DMS79 treated with DMSO at 0.1 percent for 48 hours (cell line): ENCODE measurements at regions not wholly inside any gene's neighbourhood (a gene's known extent, or its start where the extent isn't known, plus 50 kb on each side); places are given as distances from the start of the nearest gene placed in this dataset.
"Not testable (repeated sequence)": the region's sequence is repeated elsewhere in the genome, so short reads cannot be mapped to it uniquely, and the experiment has no call there.

Source experiments
- DNase-seq: peaks from one replicate; lab custom pipeline; 2025; lab: John Stamatoyannopoulos, UW

DNA sequence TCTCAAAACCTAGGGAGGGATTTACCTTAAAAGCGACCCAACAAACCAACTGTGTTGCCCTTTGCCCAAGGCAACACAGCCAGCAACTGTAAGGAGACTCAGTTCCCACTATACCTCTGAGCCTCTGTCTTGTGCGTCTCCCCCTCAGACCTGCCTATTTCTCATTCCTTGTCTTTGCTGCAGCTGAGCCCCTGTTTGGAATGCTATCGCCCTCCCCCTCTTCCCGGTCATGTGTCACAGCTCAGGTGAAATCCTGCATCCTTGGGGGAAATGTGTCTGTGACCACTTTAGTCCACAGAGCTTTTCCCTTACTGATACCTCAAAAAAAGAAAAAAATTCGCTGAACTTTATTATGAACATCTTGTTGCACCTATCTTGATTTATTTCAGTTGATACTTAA lies 52.0 kb upstream of the LRIG1 start:
- DNase-seq, result no peak

- no peak for DNase-seq
These were observed 52.8 kb upstream of the LRIG1 start for GRCh38 chr3:66553441-66554113.

DNA sequence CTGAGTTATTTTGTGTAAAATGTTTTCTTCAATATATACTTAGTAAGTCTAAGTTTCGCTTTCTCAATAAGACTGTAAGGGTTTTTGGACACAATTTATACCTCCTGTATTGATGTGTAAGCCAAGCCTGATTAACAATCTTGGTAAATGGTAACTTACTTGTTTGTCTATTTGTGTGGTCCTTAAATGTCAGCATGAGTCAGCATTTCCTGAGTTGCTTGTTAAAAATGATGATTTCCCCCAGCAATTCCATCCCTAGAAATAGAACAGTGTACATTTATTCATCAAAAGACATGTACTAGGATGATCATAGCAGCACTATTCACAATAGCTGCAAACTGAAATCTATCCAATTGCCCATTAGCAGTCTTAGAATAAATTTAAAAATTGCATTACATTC lies 53.4 kb upstream of the LRIG1 start:
- no peak for DNase-seq

DNA sequence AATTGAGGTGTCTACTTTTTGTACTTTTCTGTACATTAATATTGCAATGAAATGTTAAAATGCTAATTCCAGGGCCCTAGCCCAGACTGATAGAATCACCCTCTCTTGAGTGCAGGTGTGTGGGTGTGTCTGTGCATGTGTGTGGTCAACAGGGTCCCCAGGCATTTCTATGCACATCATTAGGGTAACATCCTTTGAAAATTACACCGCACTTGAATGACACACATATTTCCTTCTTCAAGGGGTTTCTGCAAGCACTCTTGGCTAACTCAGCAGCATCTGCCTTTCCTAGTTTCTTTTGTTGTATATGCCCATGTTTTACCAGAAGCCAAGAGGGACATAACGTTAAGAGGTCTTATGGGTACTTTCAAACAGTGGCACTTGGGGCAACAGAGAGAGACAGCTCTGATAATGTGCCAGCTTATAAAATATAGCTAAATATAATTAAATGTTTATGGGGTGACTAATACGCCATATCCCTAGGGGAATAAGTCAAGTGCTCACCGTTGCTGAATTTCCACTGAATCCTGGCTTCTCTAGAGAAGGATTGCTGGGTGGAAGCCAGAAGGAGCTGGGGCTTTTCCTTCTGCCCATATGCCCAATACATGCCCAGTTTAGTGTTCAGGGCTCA lies 54.5 kb upstream of the LRIG1 start:
- DNase-seq, result peak; percentile 62

DNA sequence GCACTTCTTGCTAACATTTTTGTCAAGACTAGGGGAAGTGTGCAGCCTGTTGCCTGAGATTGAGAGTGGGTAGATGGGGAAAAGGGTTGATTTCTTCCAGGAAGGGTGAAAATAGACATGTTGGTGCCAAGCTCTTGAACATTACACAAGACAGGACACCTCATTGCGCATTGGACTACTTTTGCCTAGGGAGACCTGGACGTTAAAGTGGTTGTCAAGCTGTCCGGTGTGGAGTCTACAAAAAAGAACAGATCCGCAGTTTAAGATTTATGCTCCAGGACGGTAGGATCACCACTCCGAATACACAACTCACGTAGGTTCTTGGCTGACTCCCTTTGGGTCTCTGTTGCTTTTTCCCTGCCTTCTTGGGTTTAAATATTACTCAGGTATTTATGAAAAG lies 56.3 kb upstream of the LRIG1 start:
- no peak for DNase-seq

DNA sequence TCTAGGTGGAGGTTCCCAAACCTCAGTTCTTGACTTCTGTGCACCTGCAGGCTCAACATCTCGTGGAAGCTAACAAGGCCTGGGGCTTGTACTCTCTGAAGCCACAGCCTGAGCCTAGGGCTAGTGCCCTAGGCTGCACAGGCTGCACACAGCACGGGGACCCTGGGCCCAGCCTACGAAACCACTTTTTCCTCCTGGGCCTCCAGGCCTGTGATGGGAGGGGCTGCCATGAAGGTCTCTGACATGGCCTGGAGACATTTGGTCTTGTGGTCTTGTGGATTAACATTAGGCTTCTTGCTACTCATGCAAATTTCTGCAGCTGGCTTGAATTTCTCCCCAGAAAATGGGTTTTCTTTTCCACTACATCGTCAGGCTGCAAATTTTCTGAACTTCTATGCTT lies 59.1 kb upstream of the LRIG1 start:
- not testable (repeated sequence) for DNase-seq

DNA sequence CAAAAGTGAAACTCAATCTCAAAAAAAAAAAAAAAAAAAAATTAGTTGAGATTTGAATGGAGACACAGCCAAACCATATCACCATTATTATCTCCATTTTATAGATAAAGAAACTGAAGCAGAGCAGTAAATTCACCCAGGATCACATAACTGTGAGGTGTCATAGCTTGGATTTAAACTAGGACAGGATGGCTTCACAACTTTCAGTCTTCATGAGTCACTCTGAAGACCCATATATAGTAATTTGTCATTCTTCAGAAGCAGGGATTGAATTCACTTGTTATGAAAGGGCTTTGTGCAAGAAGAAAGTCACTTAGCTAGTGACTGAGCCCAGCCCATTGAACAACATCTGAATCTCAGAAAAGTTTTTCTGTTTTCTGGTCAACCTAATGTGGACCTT lies 60.5 kb upstream of the LRIG1 start:
- DNase-seq, result no peak

- no peak for DNase-seq
These were observed 64.5 kb upstream of the LRIG1 start for GRCh38 chr3:66565301-66565700.

DNA sequence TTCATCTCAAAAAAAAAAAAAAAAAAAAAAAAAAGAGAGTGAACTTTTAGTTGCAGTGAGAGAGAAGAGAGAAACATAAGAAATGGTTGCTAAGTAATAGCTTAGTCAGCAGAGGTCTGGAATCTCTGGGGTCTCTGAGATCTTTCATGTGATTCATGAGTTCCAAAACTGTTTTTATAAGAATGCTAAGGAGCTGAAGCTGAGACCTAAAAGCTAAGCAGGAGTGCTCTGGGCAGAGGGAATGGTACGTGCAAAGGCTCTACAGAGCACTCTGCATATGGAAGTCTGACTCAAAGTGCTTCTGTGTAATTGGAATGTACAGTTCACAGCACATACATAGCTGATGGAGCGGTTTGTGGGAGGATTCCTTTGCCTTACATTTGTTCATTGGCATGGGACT lies 66.3 kb upstream of the LRIG1 start:
- no peak for DNase-seq

GRCh38 chr3:66572090-66572675 lies 71.4 kb upstream of the LRIG1 start:
- DNase-seq, result no peak

GRCh38 chr3:66572938-66573710 lies 72.3 kb upstream of the LRIG1 start:
- peak; percentile 9 for DNase-seq

DNA sequence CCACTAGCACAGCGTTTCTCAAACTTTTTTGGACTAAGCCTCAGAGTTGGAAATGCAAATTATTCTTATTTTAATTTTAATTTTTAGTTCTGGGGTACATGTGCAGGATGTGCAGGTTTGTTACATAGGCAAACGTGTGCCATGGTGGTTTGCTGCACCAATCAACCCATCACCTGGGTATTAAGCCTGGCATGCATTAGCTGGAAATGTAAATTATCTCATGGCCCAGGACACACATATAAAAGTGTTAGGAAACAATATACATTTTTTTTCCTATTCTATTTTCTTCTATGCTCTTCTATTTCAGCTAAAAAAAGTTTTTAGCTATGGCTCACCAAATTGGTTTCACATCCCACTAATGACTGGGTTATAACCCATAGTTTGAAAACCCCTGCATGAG lies 73.3 kb upstream of the LRIG1 start:
- no peak for DNase-seq

- peak; percentile 59 for DNase-seq
These were observed 76.8 kb upstream of the LRIG1 start for GRCh38 chr3:66577426-66578203.

- no peak for DNase-seq
These were observed 80.4 kb upstream of the LRIG1 start for GRCh38 chr3:66581256-66581655.

DNA sequence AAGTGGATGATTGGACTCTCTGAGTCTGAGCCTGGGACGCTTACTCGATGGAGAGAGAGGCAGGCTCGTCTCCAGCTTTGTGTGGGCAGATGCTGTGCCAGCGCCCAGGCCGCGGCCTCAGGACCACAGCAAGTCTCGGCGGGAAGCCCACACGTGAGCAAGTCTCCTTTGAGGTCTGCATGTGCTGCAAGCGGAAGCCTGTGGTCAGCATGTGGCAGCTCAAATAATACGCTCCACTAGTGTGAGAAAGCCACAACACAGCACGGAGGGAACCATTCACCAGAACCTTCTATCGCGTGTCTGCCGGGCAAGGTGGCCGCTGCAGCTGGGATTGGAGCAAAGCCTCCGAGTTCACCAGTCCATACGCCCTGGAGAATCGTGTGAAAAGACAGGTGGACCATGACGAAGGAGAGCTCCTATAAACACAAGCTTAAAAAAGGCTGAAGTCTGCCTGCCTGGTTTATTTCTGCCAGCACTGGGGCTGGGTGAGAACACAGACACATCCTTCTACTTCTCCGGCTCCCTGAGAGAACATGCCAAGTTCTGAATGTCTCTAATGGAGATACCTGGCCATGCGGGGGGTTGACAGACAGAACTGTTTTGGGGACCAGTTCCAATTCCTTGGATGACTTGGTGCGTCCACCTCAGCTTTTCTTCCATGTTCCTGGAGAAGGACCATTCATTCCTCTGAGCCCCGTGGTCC lies 82.0 kb upstream of the LRIG1 start:
- DNase-seq, result no peak

GRCh38 chr3:66583424-66584040 lies 82.7 kb upstream of the LRIG1 start:
- no peak for DNase-seq

DNA sequence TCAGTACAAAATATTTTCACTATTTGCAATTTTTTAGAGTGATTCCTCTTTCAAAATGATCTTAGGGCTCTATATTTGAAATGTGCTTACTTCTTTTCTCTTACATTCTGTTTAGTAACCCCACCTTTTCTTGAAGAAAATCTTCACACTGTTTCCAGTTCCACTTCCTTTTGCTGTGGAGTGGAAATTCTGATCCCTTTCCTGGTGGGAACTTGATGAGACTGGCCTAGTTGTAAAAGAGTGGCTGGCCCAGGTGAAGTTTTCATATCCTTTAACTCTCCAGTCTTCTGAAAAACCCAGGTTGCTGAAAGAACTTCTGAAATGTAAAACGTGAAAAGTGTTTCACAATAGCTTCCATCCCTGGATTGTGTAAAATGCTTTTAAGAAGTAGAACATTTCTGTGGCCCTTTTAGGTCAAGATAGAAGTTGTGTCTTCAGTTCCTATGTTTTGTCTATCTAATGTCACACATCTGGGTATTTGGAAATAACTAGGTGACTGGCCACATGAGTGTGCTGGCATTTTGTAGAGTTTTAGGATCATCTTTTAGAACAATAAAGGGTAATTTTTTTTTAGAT lies 84.8 kb upstream of the LRIG1 start:
- no peak for DNase-seq

GRCh38 chr3:66586853-66587252 lies 86.0 kb upstream of the LRIG1 start:
- DNase-seq, result no peak

DNA sequence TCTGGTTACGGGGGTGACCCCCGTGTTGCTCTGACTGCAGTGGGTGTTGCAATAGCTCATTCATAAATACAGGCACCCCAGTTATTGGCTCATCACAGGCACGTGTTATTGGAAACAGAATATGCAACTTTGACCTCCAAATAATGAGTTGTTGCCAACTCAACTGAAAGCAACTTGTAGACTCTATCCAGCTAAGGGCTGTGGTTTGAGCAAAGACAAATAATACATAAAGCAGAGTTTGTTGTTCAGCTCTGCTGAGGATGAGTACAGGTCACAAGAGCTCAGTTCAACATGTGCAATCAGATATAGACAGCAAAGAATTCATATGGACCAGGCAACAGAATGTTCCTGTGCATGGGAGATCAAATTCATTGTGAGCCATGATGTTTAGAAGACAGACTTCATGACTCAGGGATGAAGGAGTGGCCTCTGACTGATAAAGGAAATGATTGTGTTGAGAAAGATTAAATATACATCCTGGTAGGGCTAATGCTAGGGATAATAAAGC lies 87.6 kb upstream of the LRIG1 start:
- DNase-seq, result no peak

DNA sequence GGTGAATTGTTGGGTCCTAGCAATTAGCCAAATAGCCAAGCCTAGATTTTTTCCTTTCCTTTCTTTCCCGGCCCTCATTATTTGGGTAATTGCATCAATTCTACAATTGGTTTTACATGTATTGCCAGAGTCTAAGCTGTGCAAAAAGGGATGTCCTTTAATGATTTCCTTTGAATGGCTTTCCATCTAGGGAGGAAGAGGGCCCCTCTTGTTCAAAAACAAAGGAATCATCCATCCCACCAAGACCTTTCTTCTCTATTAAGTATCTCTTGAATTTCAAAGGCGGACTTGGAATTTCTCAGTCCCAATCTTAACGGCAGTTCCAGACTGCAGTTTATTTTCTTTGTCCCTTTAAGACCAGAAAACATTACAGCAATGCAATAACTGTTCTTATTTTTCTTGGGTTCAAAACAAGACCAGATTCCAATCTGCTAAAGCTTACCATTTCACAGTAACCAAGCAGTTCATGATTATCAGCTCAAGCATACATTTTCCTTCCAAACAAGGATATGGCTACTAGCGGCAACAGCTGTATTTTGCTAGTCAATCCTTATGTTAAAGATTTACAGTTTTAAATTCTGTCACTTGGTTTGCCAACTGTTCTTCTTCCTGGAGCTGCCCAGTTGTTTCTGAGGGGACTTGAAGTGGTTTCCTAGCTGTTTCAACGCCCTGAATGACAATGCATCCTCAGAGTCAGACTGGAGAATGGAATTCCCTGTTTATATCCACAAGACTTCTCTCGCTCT lies 91.4 kb upstream of the LRIG1 start:
- no peak for DNase-seq
